H7 (cell line): ENCODE measurements at regions not wholly inside any gene's neighbourhood (a gene's known extent, or its start where the extent isn't known, plus 50 kb on each side); places are given as distances from the start of the nearest gene placed in this dataset.
"Not testable (repeated sequence)": the region's sequence is repeated elsewhere in the genome, so short reads cannot be mapped to it uniquely, and the experiment has no call there.

Source experiments
- DNase-seq: peaks from one replicate; pipeline ENCODE4 v3.0.0; 2012
- H3K27me3 ChIP-seq: 2 replicates; pipeline ENCODE4 v1.6.0; 2011; ENCODE audit warnings: mild to moderate bottlenecking, low read length; ENCODE audit not compliant: control insufficient read depth, insufficient read depth
- H3K36me3 ChIP-seq: replicated peaks from 2 replicates; pipeline ENCODE4 v1.5.1; 2011; ENCODE audit warnings: low read length; ENCODE audit not compliant: control insufficient read depth, insufficient read depth
- H3K4me3 ChIP-seq: 2 replicates; pipeline ENCODE4 v1.5.1; 2011; ENCODE audit warnings: low read depth, mild to moderate bottlenecking, control low read depth, low read length, moderate library complexity; ENCODE audit not compliant: insufficient read depth

GRCh38 chrX:65825226-65825625 lies 157.8 kb downstream of the MSN start:
- H3K4me3 ChIP-seq, H3K27me3 ChIP-seq, H3K36me3 ChIP-seq, DNase-seq: not testable (repeated sequence)

DNA sequence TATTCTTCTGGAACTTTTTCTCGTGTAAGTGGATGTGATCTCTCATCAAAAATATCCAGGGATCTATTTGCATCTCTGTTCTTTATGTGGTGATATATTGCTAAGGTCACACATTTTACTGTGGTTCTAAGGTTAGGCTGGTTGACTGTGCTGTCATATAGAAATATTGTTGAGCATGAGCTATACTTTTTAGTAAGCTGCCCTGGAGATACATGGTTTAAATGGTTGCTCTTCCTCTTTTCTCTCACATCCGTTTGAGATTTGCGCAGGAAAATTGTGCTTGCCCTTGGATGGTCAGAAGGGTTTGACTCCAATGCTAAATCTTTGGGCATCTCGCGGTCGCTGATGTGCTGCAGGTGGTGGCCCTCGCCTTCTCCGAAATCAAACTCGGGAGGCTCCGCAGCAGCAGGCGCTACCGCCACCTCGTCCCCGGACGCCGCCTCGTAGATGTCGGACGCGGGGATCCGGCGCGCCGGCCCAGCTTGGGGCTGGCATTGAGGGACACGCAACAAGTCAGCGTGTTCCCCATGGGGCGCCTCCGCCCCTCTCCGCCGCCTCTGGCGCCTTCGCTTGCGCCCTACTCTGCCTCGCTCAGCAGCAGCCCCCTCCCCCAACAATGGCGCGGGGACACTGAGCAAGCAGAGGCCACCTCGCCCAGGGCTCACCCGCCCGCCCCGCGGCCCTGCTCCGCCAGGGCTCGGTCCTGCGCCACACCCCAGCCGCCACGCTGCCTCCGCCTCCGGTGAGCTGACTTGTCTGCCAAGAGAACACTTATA lies 154.5 kb downstream of the MSN start:
- peak; percentile 6 for DNase-seq
- Histone ChIP-seq H3K4me3 (peak overlapping the region; percentile 25; the same call in 1 of the 2 replicates), H3K27me3 (no peaks in the 10 kb centered on the region; the same call in 1 of the 2 replicates), H3K36me3 (no peaks in the 10 kb centered on the region)

- H3K4me3 ChIP-seq, H3K27me3 ChIP-seq, H3K36me3 ChIP-seq, DNase-seq: not testable (repeated sequence)
These were observed 152.5 kb downstream of the MSN start for GRCh38 chrX:65819983-65820382.

DNA sequence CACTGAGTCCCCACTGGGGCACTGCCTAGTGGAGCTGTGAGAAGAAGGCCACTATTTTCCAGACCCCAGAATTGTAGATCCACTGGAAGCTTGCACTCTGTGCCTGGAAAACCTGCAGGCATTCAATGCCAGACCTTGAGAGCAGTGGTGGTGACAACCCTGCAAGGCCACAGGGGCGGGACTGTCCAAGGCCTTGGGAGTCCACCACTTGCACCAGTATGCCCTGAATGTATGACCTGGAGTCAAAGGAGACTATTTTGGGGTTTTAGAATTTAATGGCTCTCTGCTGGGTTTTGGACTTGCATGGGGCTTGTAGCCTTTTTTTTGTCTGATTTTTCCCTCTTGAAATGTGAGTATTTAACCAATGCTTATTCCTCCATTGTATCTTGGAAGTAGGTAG lies 145.8 kb downstream of the MSN start:
- no peaks in the 10 kb centered on the region for H3K36me3 ChIP-seq
- DNase-seq, result no peak
- H3K4me3 ChIP-seq, result no peak overlapping the region
- no peaks in the 10 kb centered on the region for H3K27me3 ChIP-seq

- no peak for DNase-seq
- no peak overlapping the region for H3K4me3 ChIP-seq
- H3K27me3 ChIP-seq, result no peaks in the 10 kb centered on the region
- H3K36me3 ChIP-seq, result no peaks in the 10 kb centered on the region
These were observed 144.2 kb downstream of the MSN start for GRCh38 chrX:65811558-65812228.
